ENCODE measurements at regions not wholly inside any gene's neighbourhood (a gene's known extent, or its start where the extent isn't known, plus 50 kb on each side); places are given as distances from the start of the nearest gene placed in this dataset.

- no peak overlapping the region for H3K9ac ChIP-seq (ENCODE audit: extremely low read depth, low read length, poor library complexity, severe bottlenecking)
- H3K27me3 Mint-ChIP-seq (ENCODE audit: insufficient read depth), result no peaks in the 10 kb centered on the region
- no peaks in the 10 kb centered on the region for H3K27me3 ChIP-seq (ENCODE audit: control insufficient read depth, insufficient read depth, low read length, poor library complexity, severe bottlenecking)
- H3K27ac ChIP-seq (ENCODE audit: low read depth, low read length), result no peak overlapping the region
- no peak for DNase-seq
- H3K4me3 ChIP-seq (ENCODE audit: low read length), result no peak overlapping the region
- no peaks in the 10 kb centered on the region for H3K36me3 ChIP-seq (ENCODE audit: control insufficient read depth, insufficient read depth, low read length)
- no peaks in the 10 kb centered on the region for H3K36me3 Mint-ChIP-seq (ENCODE audit: low read depth)
- H3K9me3 ChIP-seq (ENCODE audit: control insufficient read depth, low read length), result no peaks in the 10 kb centered on the region
- no peak overlapping the region for H3K4me3 Mint-ChIP-seq
- no peaks in the 10 kb centered on the region for H3K9me3 Mint-ChIP-seq
- H3K4me1 ChIP-seq (ENCODE audit: control insufficient read depth, insufficient read depth, low read length), result no peaks in the 10 kb centered on the region
- H3K27ac Mint-ChIP-seq, result no peak overlapping the region
- TF ChIP-seq CTCF (conservative IDR thresholded peaks at IDR 0.05), result no peak
- no peaks in the 10 kb centered on the region for H3K4me1 Mint-ChIP-seq
- 88 to 100% methylated on average over 1 of the region's 2 CpGs for WGBS, 2 experiments (ENCODE audit: insufficient coverage in 1 of 2, insufficient read length in 1 of 2)
These were observed 749.9 kb downstream of the HACE1 start for GRCh38 chr6:104109806-104110205.

DNA sequence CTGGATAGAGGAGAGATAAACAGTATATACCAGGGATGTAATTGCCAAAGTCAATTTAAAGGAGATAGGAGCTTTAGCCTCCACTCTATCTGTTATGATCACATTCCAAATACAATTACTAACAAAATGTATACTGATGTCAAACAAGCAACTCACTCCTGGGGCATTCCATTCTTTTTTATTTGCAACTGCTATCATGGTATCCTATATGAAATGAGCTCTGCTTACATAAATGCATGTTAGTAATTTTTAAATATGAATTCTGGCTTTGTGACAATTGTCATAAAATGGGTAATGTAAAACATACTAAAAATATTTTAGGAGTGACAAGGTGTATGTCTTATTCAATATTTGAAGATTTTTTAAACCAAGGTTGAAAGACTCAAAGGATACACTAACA lies 751.1 kb downstream of the HACE1 start:
- no peaks in the 10 kb centered on the region for H3K27me3 ChIP-seq (ENCODE audit: control insufficient read depth, insufficient read depth, low read length, poor library complexity, severe bottlenecking)
- H3K27me3 Mint-ChIP-seq (ENCODE audit: insufficient read depth), result no peaks in the 10 kb centered on the region
- H3K36me3 Mint-ChIP-seq (ENCODE audit: low read depth), result no peaks in the 10 kb centered on the region
- TF ChIP-seq CTCF (conservative IDR thresholded peaks at IDR 0.05), result no peak
- no peak overlapping the region for H3K27ac Mint-ChIP-seq
- H3K4me1 Mint-ChIP-seq, result no peaks in the 10 kb centered on the region
- H3K4me3 Mint-ChIP-seq, result no peak overlapping the region
- no peaks in the 10 kb centered on the region for H3K9me3 Mint-ChIP-seq
- H3K36me3 ChIP-seq (ENCODE audit: control insufficient read depth, insufficient read depth, low read length), result no peaks in the 10 kb centered on the region
- DNase-seq, result no peak
- H3K9me3 ChIP-seq (ENCODE audit: control insufficient read depth, low read length), result no peaks in the 10 kb centered on the region
- no peaks in the 10 kb centered on the region for H3K4me1 ChIP-seq (ENCODE audit: control insufficient read depth, insufficient read depth, low read length)
- no peak overlapping the region for H3K4me3 ChIP-seq (ENCODE audit: low read length)
- H3K9ac ChIP-seq (ENCODE audit: extremely low read depth, low read length, poor library complexity, severe bottlenecking), result no peak overlapping the region
- H3K27ac ChIP-seq (ENCODE audit: low read depth, low read length), result no peak overlapping the region

DNA sequence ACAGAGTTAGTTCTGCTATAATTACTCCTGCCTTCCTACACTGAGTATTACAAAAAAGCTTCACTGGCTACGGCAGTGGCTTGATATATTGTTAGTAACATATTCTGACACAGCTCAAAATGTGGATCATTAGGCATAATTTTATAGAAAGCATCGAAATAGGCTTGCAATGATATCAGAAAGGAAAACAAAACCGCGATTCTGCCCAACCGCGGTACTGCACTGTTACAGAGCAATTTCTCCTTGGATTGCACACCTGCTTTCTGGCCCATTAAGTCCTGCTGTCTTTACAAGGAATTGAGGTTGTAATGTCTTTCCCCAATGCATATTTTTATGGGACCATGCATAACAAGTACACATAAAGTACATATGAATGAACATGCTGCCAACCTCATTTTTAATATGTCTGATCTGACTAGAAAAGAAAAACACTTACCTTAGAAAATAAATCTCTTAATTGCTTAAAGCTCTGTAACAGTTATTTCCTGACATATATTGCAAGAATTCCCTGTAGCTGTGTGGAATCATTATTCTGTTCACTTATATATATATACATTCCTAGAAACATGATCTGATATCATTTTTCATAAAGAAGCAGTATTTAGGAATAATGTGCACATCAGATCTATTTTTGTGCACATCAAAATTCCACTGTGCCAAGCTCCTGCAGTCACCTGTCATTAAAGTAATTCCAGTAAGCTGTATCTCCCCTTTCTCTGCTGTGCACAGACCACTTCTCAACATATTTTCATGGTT lies 763.9 kb downstream of the HACE1 start:
- TF ChIP-seq CTCF (conservative IDR thresholded peaks at IDR 0.05), result no peak
- Mint-ChIP-seq H3K27me3 (ENCODE audit: insufficient read depth) (no peaks in the 10 kb centered on the region), H3K27ac (no peak overlapping the region), H3K9me3 (peaks cover 2% of the 10 kb centered on the region), H3K4me1 (no peaks in the 10 kb centered on the region), H3K4me3 (no peak overlapping the region), H3K36me3 (ENCODE audit: low read depth) (no peaks in the 10 kb centered on the region)
- DNase-seq, result no peak
- Histone ChIP-seq H3K9ac (ENCODE audit: extremely low read depth, low read length, poor library complexity, severe bottlenecking) (no peak overlapping the region), H3K36me3 (ENCODE audit: control insufficient read depth, insufficient read depth, low read length) (no peaks in the 10 kb centered on the region), H3K27ac (ENCODE audit: low read depth, low read length) (no peak overlapping the region), H3K4me1 (ENCODE audit: control insufficient read depth, insufficient read depth, low read length) (no peaks in the 10 kb centered on the region), H3K9me3 (ENCODE audit: control insufficient read depth, low read length) (no peaks in the 10 kb centered on the region), H3K4me3 (ENCODE audit: low read length) (no peak overlapping the region), H3K27me3 (ENCODE audit: control insufficient read depth, insufficient read depth, low read length, poor library complexity, severe bottlenecking) (no peaks in the 10 kb centered on the region)
- 93 to 100% methylated on average over 1 to 6 of the region's 6 CpGs for WGBS, 2 experiments (ENCODE audit: insufficient coverage in 1 of 2, insufficient read length in 1 of 2)
